Nephron (organoid): ENCODE measurements at regions not wholly inside any gene's neighbourhood (a gene's known extent, or its start where the extent isn't known, plus 50 kb on each side); places are given as distances from the start of the nearest gene placed in this dataset.

ENCODE experiments used
- H3K27ac Mint-ChIP-seq, 3 experiments: 2 replicates each; pipeline ENCODE4 v1.8.0; 2020; ENCODE audit warnings: mixed read lengths in 3 of 3, mild to moderate bottlenecking in 2 of 3, moderate library complexity in 1 of 3
- H3K27me3 Mint-ChIP-seq: 2 replicates; pipeline ENCODE4 v1.8.0; 2021; ENCODE audit warnings: low read depth, mild to moderate bottlenecking, moderate library complexity, mixed read lengths
- H3K36me3 Mint-ChIP-seq: 2 replicates; pipeline ENCODE4 v1.8.0; 2020; ENCODE audit warnings: low read depth, mixed read lengths
- H3K4me1 Mint-ChIP-seq: 2 replicates; pipeline ENCODE4 v1.8.0; 2020; ENCODE audit warnings: mixed read lengths
- H3K4me3 Mint-ChIP-seq, 3 experiments: 2 replicates each; pipeline ENCODE4 v1.8.0; 2020; ENCODE audit warnings: mild to moderate bottlenecking in 3 of 3, mixed read lengths in 3 of 3, moderate library complexity in 2 of 3
- H3K9me3 Mint-ChIP-seq: 2 replicates; pipeline ENCODE4 v1.8.0; 2020; ENCODE audit warnings: mixed read lengths
- TF ChIP-seq, protein P1 (sequence below), 3 experiments: fragments of 200-600 bp; sonication (generic); IDR thresholded peaks; one replicate each; pipeline ENCODE4 v1.5.0; 2021; ENCODE audit warnings: antibody characterized with exemption in 3 of 3; ENCODE audit not compliant: unreplicated experiment in 3 of 3

DNA sequence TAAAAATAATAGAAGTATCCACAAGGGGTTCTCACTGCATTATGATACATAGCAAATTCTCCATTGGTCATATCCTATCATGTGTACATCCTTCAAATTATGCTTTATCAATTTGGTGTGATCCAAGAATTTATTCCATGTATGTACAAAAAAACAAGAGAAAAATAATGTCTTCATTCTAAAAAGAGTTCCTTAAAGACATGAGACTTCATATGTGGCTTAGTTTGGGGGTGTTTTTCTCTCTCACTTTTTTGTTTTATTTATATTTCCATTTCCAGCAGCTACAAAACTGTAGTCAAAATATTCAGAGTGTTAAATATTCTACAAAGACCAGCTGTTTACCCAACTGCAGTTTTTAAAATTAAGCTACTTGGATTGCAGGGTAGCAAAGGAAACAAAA lies 972.0 kb downstream of the DTWD2 start:
- TF ChIP-seq, protein P1, sequence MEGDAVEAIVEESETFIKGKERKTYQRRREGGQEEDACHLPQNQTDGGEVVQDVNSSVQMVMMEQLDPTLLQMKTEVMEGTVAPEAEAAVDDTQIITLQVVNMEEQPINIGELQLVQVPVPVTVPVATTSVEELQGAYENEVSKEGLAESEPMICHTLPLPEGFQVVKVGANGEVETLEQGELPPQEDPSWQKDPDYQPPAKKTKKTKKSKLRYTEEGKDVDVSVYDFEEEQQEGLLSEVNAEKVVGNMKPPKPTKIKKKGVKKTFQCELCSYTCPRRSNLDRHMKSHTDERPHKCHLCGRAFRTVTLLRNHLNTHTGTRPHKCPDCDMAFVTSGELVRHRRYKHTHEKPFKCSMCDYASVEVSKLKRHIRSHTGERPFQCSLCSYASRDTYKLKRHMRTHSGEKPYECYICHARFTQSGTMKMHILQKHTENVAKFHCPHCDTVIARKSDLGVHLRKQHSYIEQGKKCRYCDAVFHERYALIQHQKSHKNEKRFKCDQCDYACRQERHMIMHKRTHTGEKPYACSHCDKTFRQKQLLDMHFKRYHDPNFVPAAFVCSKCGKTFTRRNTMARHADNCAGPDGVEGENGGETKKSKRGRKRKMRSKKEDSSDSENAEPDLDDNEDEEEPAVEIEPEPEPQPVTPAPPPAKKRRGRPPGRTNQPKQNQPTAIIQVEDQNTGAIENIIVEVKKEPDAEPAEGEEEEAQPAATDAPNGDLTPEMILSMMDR (IDR thresholded peaks at IDR 0.05; ENCODE audit: unreplicated experiment in 3 of 3) = no peak
- peaks cover 5% of the 10 kb centered on the region for H3K4me1 Mint-ChIP-seq
- H3K4me3 Mint-ChIP-seq = no peak overlapping the region
- no peaks in the 10 kb centered on the region for H3K9me3 Mint-ChIP-seq
- no peaks in the 10 kb centered on the region for H3K36me3 Mint-ChIP-seq
- no peak overlapping the region for H3K27ac Mint-ChIP-seq
- H3K27me3 Mint-ChIP-seq = no peaks in the 10 kb centered on the region

- Mint-ChIP-seq H3K9me3 (no peaks in the 10 kb centered on the region), H3K36me3 (no peaks in the 10 kb centered on the region), H3K4me1 (peaks cover 5% of the 10 kb centered on the region), H3K4me3 (no peak overlapping the region), H3K27me3 (no peaks in the 10 kb centered on the region), H3K27ac (peak overlapping the region; percentile 7 to 53 (median 8))
- TF ChIP-seq, protein P1 (IDR thresholded peaks at IDR 0.05; ENCODE audit: unreplicated experiment in 3 of 3) = no peak
Measured at GRCh38 chr5:118015511-118015910, 972.8 kb downstream of the DTWD2 start.

- TF ChIP-seq, protein P1 (IDR thresholded peaks at IDR 0.05; ENCODE audit: unreplicated experiment in 3 of 3) = no peak
- Mint-ChIP-seq H3K36me3 (no peaks in the 10 kb centered on the region), H3K4me1 (peaks cover 6% of the 10 kb centered on the region), H3K27ac (no peak overlapping the region), H3K27me3 (no peaks in the 10 kb centered on the region), H3K4me3 (no peak overlapping the region), H3K9me3 (no peaks in the 10 kb centered on the region)
Measured at GRCh38 chr5:118009741-118010297, 978.5 kb downstream of the DTWD2 start.

- no peak overlapping the region for H3K4me3 Mint-ChIP-seq
- no peak overlapping the region for H3K27ac Mint-ChIP-seq
- TF ChIP-seq, protein P1 (IDR thresholded peaks at IDR 0.05; ENCODE audit: unreplicated experiment in 3 of 3) = no peak
- H3K4me1 Mint-ChIP-seq = peaks cover 6% of the 10 kb centered on the region
- no peaks in the 10 kb centered on the region for H3K9me3 Mint-ChIP-seq
- no peaks in the 10 kb centered on the region for H3K36me3 Mint-ChIP-seq
- H3K27me3 Mint-ChIP-seq = no peaks in the 10 kb centered on the region
Measured at GRCh38 chr5:118008779-118009178, 979.6 kb downstream of the DTWD2 start.

DNA sequence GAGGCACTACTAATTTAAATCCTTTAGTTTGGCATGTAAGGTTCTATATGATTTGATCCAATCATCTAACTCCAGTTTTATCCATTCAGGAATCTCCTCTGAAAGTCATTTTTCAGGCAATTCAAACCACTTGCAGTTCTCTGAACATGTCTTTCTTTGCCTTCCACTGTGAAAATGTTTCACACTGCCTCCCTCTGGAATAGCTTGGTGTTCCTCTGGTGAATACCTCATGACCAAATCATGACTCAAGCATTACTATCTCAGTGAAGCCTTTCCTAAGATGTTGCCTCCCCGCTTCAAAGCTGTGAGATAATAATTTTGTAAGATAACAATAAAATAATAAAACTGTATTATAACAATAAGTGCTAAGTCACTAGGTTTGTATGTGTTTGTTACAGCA lies 981.1 kb downstream of the DTWD2 start:
- H3K27me3 Mint-ChIP-seq = no peaks in the 10 kb centered on the region
- TF ChIP-seq, protein P1 (IDR thresholded peaks at IDR 0.05; ENCODE audit: unreplicated experiment in 3 of 3) = no peak
- no peaks in the 10 kb centered on the region for H3K36me3 Mint-ChIP-seq
- H3K4me1 Mint-ChIP-seq = peaks cover 6% of the 10 kb centered on the region
- H3K4me3 Mint-ChIP-seq = no peak overlapping the region
- H3K9me3 Mint-ChIP-seq = no peaks in the 10 kb centered on the region
- no peak overlapping the region for H3K27ac Mint-ChIP-seq

GRCh38 chr5:118006219-118006618 lies 982.1 kb downstream of the DTWD2 start:
- Mint-ChIP-seq H3K9me3 (no peaks in the 10 kb centered on the region), H3K4me3 (no peak overlapping the region), H3K4me1 (peaks cover 6% of the 10 kb centered on the region), H3K36me3 (no peaks in the 10 kb centered on the region), H3K27me3 (no peaks in the 10 kb centered on the region), H3K27ac (no peak overlapping the region)
- TF ChIP-seq, protein P1 (IDR thresholded peaks at IDR 0.05; ENCODE audit: unreplicated experiment in 3 of 3) = no peak
